LNCaP clone FGC (cell line): ENCODE measurements at regions not wholly inside any gene's neighbourhood (a gene's known extent, or its start where the extent isn't known, plus 50 kb on each side); places are given as distances from the start of the nearest gene placed in this dataset.

Experiments used
- DNase-seq: peaks from one replicate; pipeline ENCODE4 v3.0.0-alpha.2; 2011; ENCODE audit warnings: low read depth
- H3K4me3 ChIP-seq: 2 replicates; pipeline ENCODE4 v1.5.1; 2011; ENCODE audit warnings: mild to moderate bottlenecking, low read depth, low read length, control low read depth
- TF ChIP-seq, protein P1 (sequence below): IDR thresholded peaks from 2 replicates; pipeline ENCODE4 v1.5.1; 2012; ENCODE audit warnings: mild to moderate bottlenecking; ENCODE audit not compliant: control insufficient read depth, insufficient read depth; ENCODE audit errors: extremely low read depth

DNA sequence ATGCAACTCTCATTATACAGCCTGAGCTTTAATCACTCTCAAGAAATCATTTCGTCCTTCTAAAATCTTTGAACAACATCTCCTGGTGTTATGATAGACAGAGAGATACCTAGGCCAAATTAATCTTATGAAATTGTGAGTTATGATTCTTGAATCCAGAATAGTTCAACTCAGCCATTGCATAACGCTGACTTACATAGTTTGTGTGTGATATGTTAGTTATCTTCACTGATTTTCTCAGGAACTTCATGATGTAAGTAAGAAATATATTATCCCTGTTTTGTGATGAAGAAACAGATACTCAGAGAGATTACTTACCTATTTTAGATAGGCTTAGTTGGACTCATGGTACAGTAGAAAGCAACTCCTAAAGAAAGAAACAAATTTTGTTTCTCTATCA, 684.4 kb downstream of the ZEB2 start:
- TF ChIP-seq, protein P1, sequence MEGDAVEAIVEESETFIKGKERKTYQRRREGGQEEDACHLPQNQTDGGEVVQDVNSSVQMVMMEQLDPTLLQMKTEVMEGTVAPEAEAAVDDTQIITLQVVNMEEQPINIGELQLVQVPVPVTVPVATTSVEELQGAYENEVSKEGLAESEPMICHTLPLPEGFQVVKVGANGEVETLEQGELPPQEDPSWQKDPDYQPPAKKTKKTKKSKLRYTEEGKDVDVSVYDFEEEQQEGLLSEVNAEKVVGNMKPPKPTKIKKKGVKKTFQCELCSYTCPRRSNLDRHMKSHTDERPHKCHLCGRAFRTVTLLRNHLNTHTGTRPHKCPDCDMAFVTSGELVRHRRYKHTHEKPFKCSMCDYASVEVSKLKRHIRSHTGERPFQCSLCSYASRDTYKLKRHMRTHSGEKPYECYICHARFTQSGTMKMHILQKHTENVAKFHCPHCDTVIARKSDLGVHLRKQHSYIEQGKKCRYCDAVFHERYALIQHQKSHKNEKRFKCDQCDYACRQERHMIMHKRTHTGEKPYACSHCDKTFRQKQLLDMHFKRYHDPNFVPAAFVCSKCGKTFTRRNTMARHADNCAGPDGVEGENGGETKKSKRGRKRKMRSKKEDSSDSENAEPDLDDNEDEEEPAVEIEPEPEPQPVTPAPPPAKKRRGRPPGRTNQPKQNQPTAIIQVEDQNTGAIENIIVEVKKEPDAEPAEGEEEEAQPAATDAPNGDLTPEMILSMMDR, result no peak
- no peak for DNase-seq
- H3K4me3 ChIP-seq, result no peak overlapping the region

DNA sequence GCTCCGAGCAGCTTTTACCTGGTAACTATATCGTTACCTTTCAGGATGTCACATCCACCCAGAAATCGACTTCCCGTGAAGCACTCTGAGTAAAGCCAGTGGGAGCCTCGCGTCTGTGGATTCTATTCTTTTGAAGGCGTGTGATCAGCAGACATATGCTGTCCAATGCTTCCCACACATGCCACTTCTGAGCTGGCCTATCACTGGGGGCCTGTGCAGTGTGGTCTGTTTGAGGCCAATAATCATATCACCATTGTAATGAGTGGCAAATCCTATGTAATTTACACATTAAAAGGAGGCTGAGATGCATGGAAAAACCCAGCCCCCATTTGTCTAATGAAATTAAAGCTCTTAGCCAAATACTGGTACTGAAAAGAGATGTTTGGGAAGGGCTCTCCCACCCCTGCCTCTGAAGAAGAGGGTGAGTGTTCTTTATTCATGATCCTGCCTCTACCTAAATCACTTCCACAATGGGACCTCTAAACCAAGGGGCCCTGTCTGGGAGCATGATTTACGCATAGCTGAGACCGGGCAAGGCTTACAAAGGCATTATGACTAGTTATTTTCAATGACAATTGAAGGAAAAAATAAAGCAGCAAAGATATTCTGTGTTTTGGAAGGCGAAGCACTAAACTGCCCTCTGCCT, 686.8 kb downstream of the ZEB2 start:
- TF ChIP-seq, protein P1, result no peak
- no peak overlapping the region for H3K4me3 ChIP-seq
- DNase-seq, result no peak

DNA sequence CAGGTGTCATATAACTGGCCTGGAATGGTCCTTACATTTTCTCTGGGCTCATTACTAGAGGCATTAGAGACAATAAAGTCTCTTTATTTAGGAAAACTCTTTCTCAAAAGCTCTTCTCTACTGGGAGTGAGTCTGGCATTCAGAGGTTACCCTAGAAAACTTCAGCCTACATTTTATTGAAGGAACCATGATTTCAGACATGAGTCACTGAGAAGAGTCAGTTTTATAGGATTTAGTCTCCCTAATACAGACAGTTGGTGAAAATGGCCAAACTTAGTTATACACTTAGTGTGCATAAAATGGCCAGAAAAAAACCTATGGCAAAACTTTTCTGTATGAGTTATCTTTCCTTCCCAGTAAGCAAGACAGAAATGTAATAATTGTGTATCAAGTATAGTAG, 689.4 kb downstream of the ZEB2 start:
- no peak for DNase-seq
- H3K4me3 ChIP-seq, result no peak overlapping the region
- TF ChIP-seq, protein P1, result no peak

DNA sequence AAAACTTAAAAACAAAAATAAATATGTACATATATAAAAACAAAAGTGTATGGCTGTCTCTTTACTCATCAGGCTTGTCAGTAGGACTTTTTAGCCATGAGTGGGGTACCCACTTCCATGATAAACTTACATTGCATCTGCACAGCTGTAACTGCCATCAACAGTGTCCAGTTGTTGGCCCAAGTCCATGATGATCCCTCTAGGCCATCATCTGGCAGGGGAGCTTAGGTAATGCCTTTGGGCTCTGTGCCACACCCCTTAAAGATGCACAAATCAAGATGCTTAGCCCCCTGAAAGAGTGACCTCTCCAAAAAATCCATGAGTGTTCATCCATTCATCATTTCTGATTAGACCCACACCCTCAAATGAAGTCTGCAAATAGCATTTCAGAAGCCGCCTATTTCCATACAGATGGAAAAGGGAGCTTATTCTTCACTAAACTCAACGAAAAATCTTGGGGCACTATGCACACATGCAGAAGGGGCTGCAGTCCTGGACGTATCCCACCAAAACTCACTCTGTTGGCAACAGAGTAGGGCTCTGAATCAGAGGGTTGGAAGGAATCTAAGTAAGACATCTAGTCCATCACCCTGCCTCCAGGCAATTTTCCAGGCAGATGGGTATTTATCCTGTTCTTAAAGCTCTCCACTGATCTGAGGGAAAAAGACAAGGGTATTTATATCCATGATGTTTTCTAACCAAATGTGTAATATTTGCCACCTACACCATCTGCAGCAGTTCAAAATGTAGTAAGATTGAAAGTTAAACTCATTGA, 691.0 kb downstream of the ZEB2 start:
- no peak overlapping the region for H3K4me3 ChIP-seq
- DNase-seq, result no peak
- TF ChIP-seq, protein P1, result no peak

DNA sequence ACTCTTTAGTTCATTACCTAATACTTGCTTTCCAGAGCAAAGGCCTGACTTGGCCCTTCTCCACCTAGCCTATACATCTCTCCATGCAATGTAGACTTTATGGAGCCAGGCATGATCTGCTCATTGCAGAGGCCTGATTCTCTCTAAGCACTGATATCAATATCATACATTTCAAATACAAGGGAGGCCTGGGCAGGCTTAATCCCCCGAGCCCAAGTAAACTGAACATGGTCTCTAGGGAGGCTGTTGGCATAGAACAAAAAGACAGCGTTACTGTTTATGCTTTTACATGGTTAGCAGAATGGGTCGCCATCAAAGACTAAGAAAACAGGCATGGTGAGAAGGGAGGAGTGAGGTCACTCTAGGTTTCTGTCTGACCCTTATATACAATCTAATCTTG, 695.1 kb downstream of the ZEB2 start:
- no peak for DNase-seq
- TF ChIP-seq, protein P1, result no peak
- no peak overlapping the region for H3K4me3 ChIP-seq

DNA sequence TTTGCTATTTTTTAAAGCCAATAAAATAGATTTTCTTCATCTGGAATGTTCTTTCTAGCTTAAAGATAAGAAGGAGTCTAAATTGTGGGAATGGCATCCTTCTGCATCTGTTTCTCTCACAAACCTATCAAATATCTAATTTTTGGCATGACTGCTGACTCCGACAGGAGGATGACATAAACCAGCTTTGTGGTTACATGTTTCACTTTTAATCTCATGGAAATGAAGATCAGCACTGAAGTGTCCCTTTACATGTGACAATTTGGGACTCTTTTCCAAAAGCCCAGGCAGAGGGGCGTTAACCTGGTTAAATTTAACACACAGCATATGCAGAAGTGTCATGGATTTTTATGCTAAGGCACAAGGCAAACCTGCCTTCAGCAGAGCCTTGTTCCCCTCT, 694.7 kb downstream of the ARHGAP15 start:
- TF ChIP-seq, protein P1, result no peak
- H3K4me3 ChIP-seq, result no peak overlapping the region

DNA sequence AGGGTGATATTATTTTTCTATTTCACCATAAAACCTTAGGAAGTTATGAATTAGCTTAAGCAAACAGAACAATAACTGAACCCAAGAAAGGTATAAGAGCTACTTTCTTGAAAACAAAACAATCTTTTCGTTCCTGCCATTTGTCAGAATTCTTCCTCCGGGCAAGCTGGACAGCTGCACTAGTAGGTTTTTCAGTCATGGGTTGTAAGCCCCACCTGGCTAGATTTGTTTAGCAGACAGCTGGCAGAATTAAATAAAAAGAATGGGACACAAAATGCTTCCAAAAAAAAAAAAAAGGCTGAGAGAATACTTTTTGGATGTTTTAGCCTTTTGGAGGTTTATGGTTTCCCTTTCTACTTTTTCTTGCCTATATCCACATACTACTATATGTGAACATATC, 694.1 kb downstream of the ARHGAP15 start:
- TF ChIP-seq, protein P1, result no peak
- no peak overlapping the region for H3K4me3 ChIP-seq
- DNase-seq, result no peak

More for the DNA sequence above, 694.7 kb downstream of the ARHGAP15 start:
- no peak for DNase-seq
